HepG2 (cell line): ENCODE measurements at regions not wholly inside any gene's neighbourhood (a gene's known extent, or its start where the extent isn't known, plus 50 kb on each side); places are given as distances from the start of the nearest gene placed in this dataset.
"Not testable (repeated sequence)": the region's sequence is repeated elsewhere in the genome, so short reads cannot be mapped to it uniquely, and the experiment has no call there.

Source experiments
- CEBPZ ChIP-seq: IDR thresholded peaks from 2 replicates; pipeline ENCODE4 v1.6.1; 2012; ENCODE audit warnings: low read length, improper control_type of control experiment
- CTCF ChIP-seq: sonication (generic); formaldehyde crosslinking; IDR thresholded peaks from 2 replicates; pipeline ENCODE4 v1.5.0; 2020; ENCODE audit warnings: mild to moderate bottlenecking, missing genetic modification reagents, moderate library complexity

DNA sequence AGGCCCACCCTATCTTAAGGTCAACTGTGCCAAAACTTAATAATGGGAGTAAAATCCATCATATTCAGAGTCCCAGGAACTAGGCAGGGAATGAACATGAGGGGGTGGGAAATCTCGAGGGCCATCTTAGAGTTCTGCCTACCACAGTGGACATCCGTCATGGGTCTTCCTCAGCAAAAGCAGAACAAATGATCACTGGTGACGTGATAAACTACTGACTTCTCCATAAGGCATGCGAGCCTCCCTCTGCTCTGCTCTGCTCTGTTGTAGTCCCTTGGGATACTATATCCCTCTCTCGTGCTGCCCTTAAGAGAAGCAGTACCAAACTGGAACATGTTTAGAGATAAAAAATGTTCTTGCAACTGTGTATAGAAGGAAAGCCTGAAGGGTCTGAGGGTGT lies 603.8 kb downstream of the TTLL7 start:
- TF ChIP-seq CEBPZ; CTCF (CRISPR knock-in tag): not testable (repeated sequence)
